ENCODE measurements at regions not wholly inside any gene's neighbourhood (a gene's known extent, or its start where the extent isn't known, plus 50 kb on each side); places are given as distances from the start of the nearest gene placed in this dataset.

GRCh38 chr3:18968120-18968519, 180.2 kb upstream of the KCNH8 start:
- TF ChIP-seq CTCF (conservative IDR thresholded peaks at IDR 0.05; ENCODE audit: control insufficient read depth, insufficient read depth, low read depth, low read length) = no peak
- H3K4me3 ChIP-seq (ENCODE audit: control insufficient read depth, low read depth, low read length) = no peak overlapping the region
- DNase-seq (ENCODE audit: low read depth) = no peak

GRCh38 chr3:18965781-18966180, 182.5 kb upstream of the KCNH8 start:
- TF ChIP-seq CTCF (conservative IDR thresholded peaks at IDR 0.05; ENCODE audit: control insufficient read depth, insufficient read depth, low read depth, low read length) = no peak
- no peak overlapping the region for H3K4me3 ChIP-seq (ENCODE audit: control insufficient read depth, low read depth, low read length)
- DNase-seq (ENCODE audit: low read depth) = no peak

GRCh38 chr3:18964640-18965039, 183.7 kb upstream of the KCNH8 start:
- no peak overlapping the region for H3K4me3 ChIP-seq (ENCODE audit: control insufficient read depth, low read depth, low read length)
- no peak for DNase-seq (ENCODE audit: low read depth)
- no peak for TF ChIP-seq CTCF (conservative IDR thresholded peaks at IDR 0.05; ENCODE audit: control insufficient read depth, insufficient read depth, low read depth, low read length)

- TF ChIP-seq CTCF (conservative IDR thresholded peaks at IDR 0.05; ENCODE audit: control insufficient read depth, insufficient read depth, low read depth, low read length) = no peak
- DNase-seq (ENCODE audit: low read depth) = no peak
- no peak overlapping the region for H3K4me3 ChIP-seq (ENCODE audit: control insufficient read depth, low read depth, low read length)
Measured at GRCh38 chr3:18951333-18951732, 197.0 kb upstream of the KCNH8 start.

GRCh38 chr3:18946524-18946923, 201.8 kb upstream of the KCNH8 start:
- no peak for TF ChIP-seq CTCF (conservative IDR thresholded peaks at IDR 0.05; ENCODE audit: control insufficient read depth, insufficient read depth, low read depth, low read length)
- no peak for DNase-seq (ENCODE audit: low read depth)
- no peak overlapping the region for H3K4me3 ChIP-seq (ENCODE audit: control insufficient read depth, low read depth, low read length)

- DNase-seq (ENCODE audit: low read depth) = no peak
- H3K4me3 ChIP-seq (ENCODE audit: control insufficient read depth, low read depth, low read length) = no peak overlapping the region
- TF ChIP-seq CTCF (conservative IDR thresholded peaks at IDR 0.05; ENCODE audit: control insufficient read depth, insufficient read depth, low read depth, low read length) = no peak
Measured at GRCh38 chr3:18937574-18937973, 210.7 kb upstream of the KCNH8 start.

- TF ChIP-seq CTCF (conservative IDR thresholded peaks at IDR 0.05; ENCODE audit: control insufficient read depth, insufficient read depth, low read depth, low read length) = no peak
Measured at GRCh38 chr3:18919158-18919557, 229.2 kb upstream of the KCNH8 start.

More at GRCh38 chr3:18919158-18919557, 229.2 kb upstream of the KCNH8 start:
- H3K4me3 ChIP-seq (ENCODE audit: control insufficient read depth, low read depth, low read length) = no peak overlapping the region
- no peak for DNase-seq (ENCODE audit: low read depth)
